ENCODE measurements at regions not wholly inside any gene's neighbourhood (a gene's known extent, or its start where the extent isn't known, plus 50 kb on each side); places are given as distances from the start of the nearest gene placed in this dataset.

DNA sequence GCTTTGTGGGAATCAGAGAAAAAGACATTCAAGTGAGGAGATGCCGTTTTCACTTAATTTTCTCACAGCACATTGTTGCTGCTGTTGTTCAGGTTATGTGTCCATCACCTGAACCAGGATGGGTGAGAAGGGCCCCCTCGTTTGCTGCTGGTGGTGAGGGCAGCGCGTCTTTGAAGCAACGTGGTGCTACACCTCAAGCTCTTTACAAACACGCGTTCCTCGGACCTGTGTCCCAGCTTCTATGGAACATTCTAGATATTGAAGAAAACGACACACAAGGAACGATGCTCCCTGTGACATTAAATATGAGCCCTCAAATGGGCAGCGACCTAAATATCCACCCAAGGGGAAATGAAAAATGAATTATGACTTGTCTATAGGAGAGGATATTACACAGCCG, 418.6 kb downstream of the MN1 start:
- Mint-ChIP-seq H3K27ac (no peak overlapping the region), H3K4me3 (no peak overlapping the region), H3K4me1 (peaks cover 0 to 2% (median 0%) of the 10 kb centered on the region in 7 donors), H3K9me3 (peaks cover 0 to 1% (median 0%) of the 10 kb centered on the region in 11 donors), H3K27me3 (peaks cover 0 to 45% (median 11%) of the 10 kb centered on the region in 5 donors), H3K36me3 (no peaks in the 10 kb centered on the region)
- POLR2A ChIA-PET, result no interaction called here
- ATAC-seq (no peak), DNase-seq (no peak)
- no peak overlapping the region for H3K4me3 ChIP-seq (ENCODE audit: low read length)
- H3K36me3 ChIP-seq (ENCODE audit: control insufficient read depth in 2 of 3, insufficient read depth in 3 of 3, low read length in 3 of 3), result no peaks in the 10 kb centered on the region
- H3K4me1 ChIP-seq (ENCODE audit: control insufficient read depth in 2 of 2, insufficient read depth in 2 of 2, low read length in 2 of 2), result no peaks in the 10 kb centered on the region
- no peak overlapping the region for H3K27ac ChIP-seq (ENCODE audit: low read depth, low read length)
- intact Hi-C loops (cut with micrococcal nuclease), result no loop called here
- CTCF ChIA-PET, result no interaction called here
- H3K9me3 ChIP-seq (ENCODE audit: control insufficient read depth in 2 of 3, low read length in 3 of 3), result no peaks in the 10 kb centered on the region
- no peaks in the 10 kb centered on the region for H3K27me3 ChIP-seq (ENCODE audit: control insufficient read depth in 2 of 2, insufficient read depth in 2 of 2, low read length in 2 of 2)

DNA sequence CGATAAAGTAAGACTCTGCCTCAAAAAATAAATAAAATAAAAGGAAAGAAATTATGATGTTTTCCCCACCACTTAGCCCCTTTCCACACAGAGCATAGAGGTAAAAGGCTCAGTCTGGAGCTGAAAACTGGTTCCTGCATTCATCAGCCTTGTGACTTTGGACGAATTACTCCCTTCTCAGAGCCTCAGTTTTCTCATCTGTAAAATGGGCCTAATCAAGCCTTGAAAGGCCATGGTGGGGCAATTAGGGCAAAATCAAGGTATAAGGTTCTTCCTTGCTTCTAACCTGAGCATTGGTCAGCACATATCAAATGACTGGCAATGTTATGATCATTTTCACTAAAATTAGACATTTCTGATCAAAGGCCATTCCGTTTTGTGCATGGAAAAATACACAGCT, 417.7 kb downstream of the MN1 start:
- peaks cover 0 to 52% (median 15%) of the 10 kb centered on the region in 5 donors for H3K27me3 Mint-ChIP-seq
- POLR2A ChIA-PET, result no interaction called here
- Histone ChIP-seq H3K9me3 (ENCODE audit: control insufficient read depth in 2 of 3, low read length in 3 of 3) (no peaks in the 10 kb centered on the region), H3K27ac (ENCODE audit: low read depth, low read length) (no peak overlapping the region), H3K36me3 (ENCODE audit: control insufficient read depth in 2 of 3, insufficient read depth in 3 of 3, low read length in 3 of 3) (no peaks in the 10 kb centered on the region), H3K27me3 (ENCODE audit: control insufficient read depth in 2 of 2, insufficient read depth in 2 of 2, low read length in 2 of 2) (no peaks in the 10 kb centered on the region), H3K4me3 (ENCODE audit: low read length) (no peak overlapping the region), H3K4me1 (ENCODE audit: control insufficient read depth in 2 of 2, insufficient read depth in 2 of 2, low read length in 2 of 2) (no peaks in the 10 kb centered on the region)
- no peak for ATAC-seq
- H3K4me1 Mint-ChIP-seq, result peaks cover 0 to 2% (median 0%) of the 10 kb centered on the region in 7 donors
- peaks cover 0 to 1% (median 0%) of the 10 kb centered on the region in 11 donors for H3K9me3 Mint-ChIP-seq
- no peak for DNase-seq
- H3K36me3 Mint-ChIP-seq, result no peaks in the 10 kb centered on the region
- no peak overlapping the region for H3K27ac Mint-ChIP-seq
- H3K4me3 Mint-ChIP-seq, result no peak overlapping the region
- CTCF ChIA-PET, result no interaction called here
- intact Hi-C loops (cut with micrococcal nuclease), result no loop called here

DNA sequence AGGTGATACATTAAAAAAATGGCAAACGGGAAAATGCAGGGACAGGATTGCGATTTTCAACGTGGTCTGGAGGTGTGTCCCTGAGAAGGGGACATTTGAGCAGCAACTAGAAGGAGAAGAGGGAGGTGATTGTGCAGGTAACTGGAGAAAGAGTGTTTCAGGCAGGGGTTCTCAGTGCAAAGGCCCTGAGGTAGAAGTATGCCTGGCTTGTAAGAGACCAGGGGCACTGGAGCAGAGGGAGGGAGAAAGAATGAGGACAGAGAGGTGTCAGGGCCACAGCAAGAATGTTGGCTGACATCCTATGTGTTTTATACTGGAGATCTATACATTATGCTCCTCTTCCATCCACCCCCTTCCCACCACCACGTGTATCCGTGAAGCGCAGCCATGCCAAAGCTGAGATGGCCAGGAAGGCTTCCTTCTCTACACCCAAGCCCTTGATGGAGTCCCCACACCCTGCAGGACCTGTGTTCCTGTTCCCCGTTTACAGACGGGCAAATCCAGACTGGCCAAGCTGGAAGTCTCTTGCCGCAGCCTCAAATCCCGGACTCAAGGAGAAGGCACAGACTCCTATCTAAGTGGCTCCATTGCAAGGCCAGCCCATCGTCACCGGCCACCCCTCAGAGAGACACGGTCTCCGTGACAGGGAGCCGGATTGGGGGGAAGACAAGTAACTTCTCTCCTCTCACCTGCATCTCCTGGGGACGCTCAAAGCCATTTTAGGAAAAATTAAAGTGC, 416.1 kb downstream of the MN1 start:
- POLR2A ChIA-PET, result no interaction called here
- no peak for DNase-seq
- Mint-ChIP-seq H3K4me3 (no peak overlapping the region), H3K36me3 (no peaks in the 10 kb centered on the region), H3K27me3 (peaks cover 0 to 54% (median 20%) of the 10 kb centered on the region in 5 donors), H3K9me3 (peaks cover 0 to 1% (median 0%) of the 10 kb centered on the region in 11 donors), H3K27ac (no peak overlapping the region), H3K4me1 (peaks cover 0 to 2% (median 0%) of the 10 kb centered on the region in 7 donors)
- H3K9me3 ChIP-seq (ENCODE audit: control insufficient read depth in 2 of 3, low read length in 3 of 3), result no peaks in the 10 kb centered on the region
- no peak overlapping the region for H3K4me3 ChIP-seq (ENCODE audit: low read length)
- H3K27ac ChIP-seq (ENCODE audit: low read depth, low read length), result no peak overlapping the region
- no peaks in the 10 kb centered on the region for H3K36me3 ChIP-seq (ENCODE audit: control insufficient read depth in 2 of 3, insufficient read depth in 3 of 3, low read length in 3 of 3)
- ATAC-seq, result no peak
- CTCF ChIA-PET, result no interaction called here
- intact Hi-C loops (cut with micrococcal nuclease), result no loop called here
- H3K27me3 ChIP-seq (ENCODE audit: control insufficient read depth in 2 of 2, insufficient read depth in 2 of 2, low read length in 2 of 2), result no peaks in the 10 kb centered on the region
- no peaks in the 10 kb centered on the region for H3K4me1 ChIP-seq (ENCODE audit: control insufficient read depth in 2 of 2, insufficient read depth in 2 of 2, low read length in 2 of 2)

DNA sequence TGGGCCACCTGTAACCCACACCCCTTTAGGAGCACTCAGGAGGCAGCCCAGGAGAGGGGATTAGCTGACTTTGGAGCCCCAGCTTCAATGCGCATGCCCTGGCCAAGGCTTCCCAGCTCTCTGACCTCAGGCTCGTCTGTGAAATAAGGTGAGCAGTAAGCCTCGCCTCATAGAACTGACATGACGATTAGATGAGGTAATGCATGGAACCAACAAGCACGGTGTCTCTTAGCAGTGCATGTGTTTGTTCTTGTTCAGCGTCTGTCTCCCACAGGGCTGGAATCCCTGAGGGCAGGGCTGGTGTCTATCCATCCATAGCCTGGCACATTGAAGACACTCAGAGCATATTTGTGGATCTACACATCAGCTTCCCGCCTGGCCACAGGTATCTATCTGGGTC, 415.4 kb downstream of the MN1 start:
- ATAC-seq, result no peak
- Mint-ChIP-seq H3K4me3 (no peak overlapping the region), H3K27ac (no peak overlapping the region), H3K27me3 (peaks cover 0 to 57% (median 20%) of the 10 kb centered on the region in 5 donors), H3K36me3 (no peaks in the 10 kb centered on the region), H3K9me3 (peaks cover 0 to 1% (median 0%) of the 10 kb centered on the region in 11 donors), H3K4me1 (peaks cover 0 to 2% (median 0%) of the 10 kb centered on the region in 7 donors)
- ChIA-PET CTCF (no interaction called here), POLR2A (no interaction called here)
- intact Hi-C loops (cut with micrococcal nuclease), result no loop called here
- Histone ChIP-seq H3K4me3 (ENCODE audit: low read length) (no peak overlapping the region), H3K27ac (ENCODE audit: low read depth, low read length) (no peak overlapping the region), H3K4me1 (ENCODE audit: control insufficient read depth in 2 of 2, insufficient read depth in 2 of 2, low read length in 2 of 2) (no peaks in the 10 kb centered on the region), H3K27me3 (ENCODE audit: control insufficient read depth in 2 of 2, insufficient read depth in 2 of 2, low read length in 2 of 2) (no peaks in the 10 kb centered on the region), H3K9me3 (ENCODE audit: control insufficient read depth in 2 of 3, low read length in 3 of 3) (no peaks in the 10 kb centered on the region), H3K36me3 (ENCODE audit: control insufficient read depth in 2 of 3, insufficient read depth in 3 of 3, low read length in 3 of 3) (no peaks in the 10 kb centered on the region)
- no peak for DNase-seq

DNA sequence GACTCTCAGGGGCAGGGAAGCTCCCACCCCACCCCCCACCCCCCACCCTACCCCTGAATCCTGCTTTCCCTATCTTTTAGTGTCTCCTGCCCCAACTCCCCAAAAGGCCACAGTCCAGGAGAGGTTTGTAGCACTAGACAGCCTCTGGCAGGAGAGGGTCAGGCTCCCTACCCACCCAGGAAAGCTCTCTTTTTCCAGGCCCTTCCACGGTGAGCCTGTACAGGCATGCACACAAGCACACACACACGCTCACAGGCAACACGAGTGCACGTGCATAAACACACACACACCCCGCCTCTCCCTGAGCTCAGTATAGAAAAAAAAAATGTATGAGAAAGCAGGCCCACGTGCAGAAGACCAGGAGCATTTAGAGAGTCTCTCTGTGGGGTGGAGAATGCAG, 414.0 kb downstream of the MN1 start:
- no peaks in the 10 kb centered on the region for H3K27me3 ChIP-seq (ENCODE audit: control insufficient read depth in 2 of 2, insufficient read depth in 2 of 2, low read length in 2 of 2)
- no peaks in the 10 kb centered on the region for H3K36me3 ChIP-seq (ENCODE audit: control insufficient read depth in 2 of 3, insufficient read depth in 3 of 3, low read length in 3 of 3)
- no peak for DNase-seq
- H3K36me3 Mint-ChIP-seq, result no peaks in the 10 kb centered on the region
- no peak overlapping the region for H3K4me3 Mint-ChIP-seq
- no peak overlapping the region for H3K4me3 ChIP-seq (ENCODE audit: low read length)
- ATAC-seq, result no peak
- H3K4me1 Mint-ChIP-seq, result no peaks in the 10 kb centered on the region
- H3K9me3 ChIP-seq (ENCODE audit: control insufficient read depth in 2 of 3, low read length in 3 of 3), result no peaks in the 10 kb centered on the region
- ChIA-PET POLR2A (no interaction called here), CTCF (no interaction called here)
- peaks cover 0 to 1% (median 0%) of the 10 kb centered on the region in 11 donors for H3K9me3 Mint-ChIP-seq
- H3K27ac Mint-ChIP-seq, result no peak overlapping the region
- H3K27ac ChIP-seq (ENCODE audit: low read depth, low read length), result no peak overlapping the region
- H3K4me1 ChIP-seq (ENCODE audit: control insufficient read depth in 2 of 2, insufficient read depth in 2 of 2, low read length in 2 of 2), result no peaks in the 10 kb centered on the region
- peaks cover 0 to 51% (median 15%) of the 10 kb centered on the region in 5 donors for H3K27me3 Mint-ChIP-seq
- intact Hi-C loops (cut with micrococcal nuclease), result no loop called here

DNA sequence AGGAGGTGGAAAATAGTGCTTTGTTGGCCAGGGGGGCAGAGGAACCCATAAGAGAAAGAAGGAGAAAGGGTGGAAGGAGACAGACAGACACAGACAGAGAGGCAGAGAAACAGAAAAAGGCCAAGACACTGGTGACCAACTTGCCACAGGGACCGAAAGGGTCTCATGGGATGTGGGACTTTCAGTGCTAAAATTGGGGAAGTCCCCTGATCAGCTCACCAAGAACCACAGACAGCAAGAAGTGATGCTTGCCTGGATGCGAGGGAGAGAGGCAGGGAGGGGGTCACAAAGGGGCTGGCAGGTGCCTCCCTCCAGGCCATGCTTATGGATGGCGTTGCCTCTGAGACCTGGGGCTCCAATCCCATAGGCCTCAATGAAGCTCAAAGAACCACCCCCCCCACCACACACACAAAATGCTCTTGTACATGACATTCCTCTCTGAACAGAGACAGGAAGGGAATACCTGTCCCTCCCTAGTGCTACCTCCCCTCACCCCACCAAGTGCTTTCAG, 413.4 kb downstream of the MN1 start:
- no peaks in the 10 kb centered on the region for H3K36me3 Mint-ChIP-seq
- no peak for ATAC-seq
- POLR2A ChIA-PET, result no interaction called here

DNA sequence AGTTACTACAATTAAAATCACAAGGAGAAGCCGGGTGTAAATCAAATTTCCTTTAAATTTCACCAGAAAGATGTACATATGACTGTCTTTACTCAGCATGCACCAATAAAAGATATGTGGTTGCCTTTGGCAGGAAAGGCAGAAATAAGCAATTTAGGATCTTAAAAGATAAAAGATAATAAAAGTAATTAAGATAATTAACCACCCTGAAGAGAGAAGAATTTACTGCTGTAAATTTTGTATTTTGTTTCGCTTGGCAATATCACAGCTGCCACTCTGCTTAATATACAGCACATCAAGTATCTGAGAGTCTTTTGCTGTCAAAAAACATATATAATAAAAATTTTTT, 411.9 kb downstream of the MN1 start:
- ChIA-PET POLR2A (no interaction called here), CTCF (no interaction called here)
- Mint-ChIP-seq H3K9me3 (peaks cover 0 to 4% (median 0%) of the 10 kb centered on the region in 11 donors), H3K27me3 (peaks cover 0 to 58% (median 9%) of the 10 kb centered on the region in 5 donors), H3K4me3 (no peak overlapping the region), H3K4me1 (no peaks in the 10 kb centered on the region), H3K27ac (no peak overlapping the region), H3K36me3 (no peaks in the 10 kb centered on the region)
- DNase-seq (no peak), ATAC-seq (no peak)
- H3K4me3 ChIP-seq (ENCODE audit: low read length), result no peak overlapping the region
- intact Hi-C loops (cut with micrococcal nuclease), result no loop called here
- H3K27ac ChIP-seq (ENCODE audit: low read depth, low read length), result no peak overlapping the region
- no peaks in the 10 kb centered on the region for H3K36me3 ChIP-seq (ENCODE audit: control insufficient read depth in 2 of 3, insufficient read depth in 3 of 3, low read length in 3 of 3)
- H3K9me3 ChIP-seq (ENCODE audit: control insufficient read depth in 2 of 3, low read length in 3 of 3), result no peaks in the 10 kb centered on the region
- no peaks in the 10 kb centered on the region for H3K4me1 ChIP-seq (ENCODE audit: control insufficient read depth in 2 of 2, insufficient read depth in 2 of 2, low read length in 2 of 2)
- H3K27me3 ChIP-seq (ENCODE audit: control insufficient read depth in 2 of 2, insufficient read depth in 2 of 2, low read length in 2 of 2), result no peaks in the 10 kb centered on the region

More for the DNA sequence above, 413.4 kb downstream of the MN1 start:
- intact Hi-C loops (cut with micrococcal nuclease), result no loop called here
- no peaks in the 10 kb centered on the region for H3K27me3 ChIP-seq (ENCODE audit: control insufficient read depth in 2 of 2, insufficient read depth in 2 of 2, low read length in 2 of 2)
- Mint-ChIP-seq H3K9me3 (peaks cover 0 to 4% (median 0%) of the 10 kb centered on the region in 11 donors), H3K27me3 (peaks cover 0 to 56% (median 15%) of the 10 kb centered on the region in 5 donors), H3K27ac (no peak overlapping the region), H3K4me1 (no peaks in the 10 kb centered on the region), H3K4me3 (no peak overlapping the region)
- CTCF ChIA-PET, result no interaction called here
- H3K4me3 ChIP-seq (ENCODE audit: low read length), result no peak overlapping the region
- no peaks in the 10 kb centered on the region for H3K9me3 ChIP-seq (ENCODE audit: control insufficient read depth in 2 of 3, low read length in 3 of 3)
- no peaks in the 10 kb centered on the region for H3K4me1 ChIP-seq (ENCODE audit: control insufficient read depth in 2 of 2, insufficient read depth in 2 of 2, low read length in 2 of 2)
- no peaks in the 10 kb centered on the region for H3K36me3 ChIP-seq (ENCODE audit: control insufficient read depth in 2 of 3, insufficient read depth in 3 of 3, low read length in 3 of 3)
- no peak for DNase-seq
- no peak overlapping the region for H3K27ac ChIP-seq (ENCODE audit: low read depth, low read length)

All from naive thymus-derived CD4-positive, alpha-beta T cell (primary cell).